Inferior parietal cortex (tissue), 1 donor: ENCODE measurements at regions not wholly inside any gene's neighbourhood (a gene's known extent, or its start where the extent isn't known, plus 50 kb on each side); places are given as distances from the start of the nearest gene placed in this dataset.
"Not testable (repeated sequence)": the region's sequence is repeated elsewhere in the genome, so short reads cannot be mapped to it uniquely, and the experiment has no call there.

Experiments used
- DNase-seq: peaks from one replicate; pipeline ENCODE4 v3.0.0-alpha.2; 2016; ENCODE audit errors: extremely low spot score

DNA sequence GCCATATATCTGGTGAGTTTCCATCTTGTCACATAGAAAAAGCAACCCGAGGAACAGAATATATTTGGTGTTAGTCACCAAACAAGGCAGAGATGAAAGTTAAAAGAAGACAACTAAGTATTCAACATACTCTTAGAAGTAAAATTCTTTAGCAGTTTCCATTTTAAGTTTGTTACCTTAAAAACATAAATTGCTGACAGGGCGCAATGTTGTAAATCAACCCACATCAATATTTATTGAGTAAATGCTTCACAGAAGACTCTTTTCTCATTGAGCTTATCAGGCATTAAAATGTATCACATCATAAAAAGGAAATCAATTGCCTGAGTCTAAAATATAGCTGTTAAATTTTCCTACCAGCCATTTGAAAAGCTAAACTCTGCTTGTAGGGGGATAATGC is 603.0 kb downstream of the FBXO15 start:
- DNase-seq: no peak

- no peak for DNase-seq
These were observed 603.6 kb downstream of the FBXO15 start for GRCh38 chr18:73544032-73544431.

DNA sequence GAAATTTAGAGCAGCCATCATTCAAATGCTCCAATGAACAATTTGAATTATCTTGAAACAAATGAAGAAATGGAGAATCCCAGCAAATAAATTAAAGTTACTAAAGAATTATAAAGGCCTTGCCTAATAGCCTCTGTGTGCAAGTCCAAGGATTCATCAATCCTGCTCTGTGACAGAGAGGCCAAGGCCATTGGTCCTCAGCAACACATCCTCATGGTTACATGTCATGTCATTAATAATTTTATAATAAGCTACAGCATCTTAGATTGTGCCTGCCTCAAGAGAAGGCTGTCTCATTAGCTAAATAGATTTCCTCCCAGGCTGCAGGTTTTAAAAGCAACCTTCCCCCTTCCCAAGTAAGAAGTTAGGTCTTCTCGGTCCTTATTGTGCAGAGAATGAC is 611.6 kb downstream of the FBXO15 start:
- DNase-seq: no peak

GRCh38 chr18:73535189-73535588 is 612.4 kb downstream of the FBXO15 start:
- DNase-seq: no peak

GRCh38 chr18:73531601-73532000 is 616.0 kb downstream of the FBXO15 start:
- no peak for DNase-seq

DNA sequence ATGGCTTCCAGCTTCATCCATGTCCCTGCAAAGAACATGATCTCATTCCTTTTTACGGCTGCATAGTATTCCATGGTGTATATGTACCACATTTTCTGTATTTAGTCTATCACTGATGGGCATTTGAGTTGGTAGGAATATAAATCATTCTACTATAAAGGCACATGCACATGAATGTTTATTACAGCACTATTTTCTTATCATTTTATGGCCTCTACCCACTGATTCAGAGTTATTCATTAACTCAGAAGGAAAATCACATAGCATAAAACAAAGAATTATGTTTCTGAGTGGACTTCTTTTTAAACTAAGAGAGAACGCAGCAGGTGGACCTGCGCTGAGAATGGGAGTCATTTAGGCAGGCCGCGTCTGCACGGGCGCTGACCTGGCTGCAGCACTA is 619.6 kb downstream of the FBXO15 start:
- no peak for DNase-seq

- no peak for DNase-seq
These were observed 627.4 kb downstream of the FBXO15 start for GRCh38 chr18:73520229-73520628.

DNA sequence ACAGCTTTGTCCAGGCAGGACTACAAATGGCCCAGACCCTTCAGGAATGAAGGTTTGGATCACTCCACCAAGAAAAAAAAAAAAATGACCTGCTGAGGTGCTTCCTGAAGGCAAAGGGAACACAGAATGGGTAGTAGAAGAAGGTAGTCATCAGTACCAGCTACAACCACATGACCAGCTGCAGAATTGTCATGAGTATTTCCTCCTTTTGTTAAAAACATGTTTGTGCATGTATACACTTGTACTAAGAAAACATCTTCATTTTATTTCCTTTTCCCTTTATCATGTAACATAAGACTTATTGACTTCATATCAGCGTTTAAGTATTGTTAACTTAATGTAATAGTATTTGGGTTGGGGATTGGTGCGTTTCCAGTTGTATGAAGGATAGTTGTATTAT is 631.6 kb downstream of the FBXO15 start:
- DNase-seq: not testable (repeated sequence)

- DNase-seq: no peak
These were observed 633.2 kb downstream of the FBXO15 start for GRCh38 chr18:73514449-73514848.

- DNase-seq: no peak
These were observed 635.7 kb downstream of the FBXO15 start for GRCh38 chr18:73511771-73512503.

DNA sequence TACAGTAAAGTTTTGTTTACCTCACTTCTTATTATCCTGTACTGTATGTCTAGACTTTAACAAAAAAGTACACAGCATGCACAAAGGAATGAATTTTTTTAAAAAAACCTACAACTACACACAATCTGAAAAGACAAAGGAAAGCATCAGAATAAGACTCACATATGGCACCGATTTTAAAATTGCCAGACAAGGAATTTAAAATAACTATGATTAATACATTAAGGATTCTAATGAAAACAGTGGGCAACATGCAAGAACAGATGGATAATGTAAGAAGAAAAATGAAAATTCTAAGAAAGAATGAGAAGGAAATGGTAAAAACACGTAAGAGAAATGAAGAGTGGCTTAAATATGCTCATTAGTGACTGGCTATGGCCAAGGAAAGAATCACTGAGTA is 638.2 kb downstream of the FBXO15 start:
- DNase-seq: no peak

- no peak for DNase-seq
These were observed 635.5 kb upstream of the NETO1 start for GRCh38 chr18:73503326-73503725.

- DNase-seq: no peak
These were observed 620.2 kb upstream of the NETO1 start for GRCh38 chr18:73487966-73488365.

GRCh38 chr18:73485166-73485565 is 617.4 kb upstream of the NETO1 start:
- no peak for DNase-seq

- no peak for DNase-seq
These were observed 615.1 kb upstream of the NETO1 start for GRCh38 chr18:73482901-73483300.

GRCh38 chr18:73479477-73479876 is 611.7 kb upstream of the NETO1 start:
- no peak for DNase-seq

- DNase-seq: no peak
These were observed 610.4 kb upstream of the NETO1 start for GRCh38 chr18:73478191-73478590.

GRCh38 chr18:73476031-73476430 is 608.2 kb upstream of the NETO1 start:
- DNase-seq: no peak

DNA sequence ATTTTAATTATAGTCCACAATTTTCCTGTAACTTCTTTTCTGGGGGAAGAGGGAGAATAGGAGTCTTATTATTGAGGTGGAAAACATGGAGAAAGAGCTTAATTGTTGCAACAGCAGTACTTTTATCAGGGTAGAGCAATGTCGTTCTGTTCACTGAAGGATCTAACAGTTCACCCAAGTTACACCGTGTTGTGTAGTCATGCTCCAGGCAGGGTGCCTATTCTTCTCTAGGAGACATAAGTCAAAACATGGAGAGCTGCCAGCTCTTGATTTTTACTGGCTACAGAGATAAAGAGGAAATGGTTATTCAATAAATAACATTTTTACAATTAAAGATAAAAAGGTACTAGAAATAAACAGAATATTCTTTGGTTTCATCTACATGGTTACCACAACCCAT is 594.3 kb upstream of the NETO1 start:
- DNase-seq: peak; percentile 42

- no peak for DNase-seq
These were observed 593.9 kb upstream of the NETO1 start for GRCh38 chr18:73461780-73462059.

DNA sequence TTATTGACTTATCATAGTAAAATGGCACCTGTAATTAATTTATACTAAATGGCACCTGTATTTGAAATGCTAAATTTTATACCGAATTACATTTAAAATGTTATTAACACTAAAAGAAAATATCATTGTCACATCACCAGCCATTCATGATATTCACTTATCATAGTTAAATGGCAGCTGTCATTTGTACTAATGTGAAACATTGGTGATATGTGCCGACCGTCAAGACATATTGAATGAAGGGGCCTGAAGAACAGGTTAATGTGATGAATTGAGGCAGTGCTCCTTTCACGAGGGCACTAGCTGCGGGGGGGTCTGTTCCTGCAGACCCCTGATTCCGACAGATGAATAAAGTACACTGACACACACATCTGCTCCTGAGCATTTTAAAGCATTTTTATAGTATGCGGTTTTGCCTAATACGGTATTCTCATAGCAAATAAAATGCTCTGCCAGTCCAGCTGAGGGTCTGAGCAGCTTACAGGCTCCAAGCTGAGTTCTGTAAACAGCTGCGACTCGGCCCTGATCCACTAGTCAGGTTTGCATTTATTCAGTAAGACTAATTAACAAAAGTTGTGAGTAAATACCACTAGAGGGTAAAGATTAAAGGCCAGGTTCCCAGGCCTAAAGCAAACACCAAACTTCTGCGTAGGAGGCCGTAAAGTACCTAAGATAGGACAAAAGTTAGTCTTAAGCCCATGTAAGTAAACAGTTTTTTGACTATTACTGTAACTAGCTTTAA is 593.4 kb upstream of the NETO1 start:
- no peak for DNase-seq

- no peak for DNase-seq
These were observed 590.6 kb upstream of the NETO1 start for GRCh38 chr18:73458186-73458964.

DNA sequence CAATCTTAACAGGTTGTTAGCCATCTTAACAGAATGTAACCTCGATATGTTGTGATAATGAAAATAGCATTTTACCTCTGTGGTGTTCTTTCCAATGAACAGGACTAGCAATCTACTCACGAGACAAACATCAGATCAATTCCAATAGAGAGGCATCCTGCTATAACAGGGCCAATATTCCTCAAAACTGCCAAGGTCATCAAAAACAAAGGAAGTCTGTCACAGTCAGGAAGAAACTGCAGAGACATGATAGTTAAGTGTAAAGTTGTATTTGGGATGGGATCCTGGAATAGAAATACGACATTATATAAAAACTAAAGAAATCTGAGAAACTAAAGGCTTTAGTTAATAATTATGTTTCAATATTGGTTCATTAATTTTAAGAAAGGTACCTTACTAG is 588.9 kb upstream of the NETO1 start:
- no peak for DNase-seq
